CD14-positive monocyte (primary cell): ENCODE measurements at regions not wholly inside any gene's neighbourhood (a gene's known extent, or its start where the extent isn't known, plus 50 kb on each side); places are given as distances from the start of the nearest gene placed in this dataset.

Source experiments
- DNase-seq, 3 donors: peaks; one replicate each; pipeline ENCODE4 v3.0.0-alpha.2; 2011 to 2022
- H2AFZ ChIP-seq: 2 replicates; pipeline ENCODE4 v1.6.0; 2012; ENCODE audit warnings: mild to moderate bottlenecking, low read depth, low read length, inconsistent platforms; ENCODE audit not compliant: insufficient read depth, poor library complexity, severe bottlenecking
- H3K27ac ChIP-seq, 2 donors: 1 replicate in 1 of 2; 2 replicates in 1 of 2; pipeline ENCODE4 v1.5.1; 2012 to 2013; ENCODE audit warnings: low read length in 2 of 2, control low read depth in 1 of 2, inconsistent platforms in 1 of 2, low read depth in 1 of 2, mild to moderate bottlenecking in 1 of 2
- H3K27me3 ChIP-seq, 2 donors: one replicate each; pipeline versions ENCODE4 v1.6.0 to v1.6.1; 2011 to 2013; ENCODE audit warnings: low read length in 2 of 2; ENCODE audit not compliant: control insufficient read depth in 2 of 2, insufficient read depth in 2 of 2
- H3K36me3 ChIP-seq, 2 donors: replicated peaks in 1 of 2; 1 replicate in 1 of 2; 2 replicates in 1 of 2; pipeline versions ENCODE4 v1.5.1 to v1.6.1; 2012 to 2013; ENCODE audit warnings: low read length in 2 of 2, control low read depth in 1 of 2, inconsistent platforms in 1 of 2, mild to moderate bottlenecking in 1 of 2; ENCODE audit not compliant: insufficient read depth in 2 of 2, control insufficient read depth in 1 of 2
- H3K4me1 ChIP-seq, 2 donors: 1 replicate in 1 of 2; 2 replicates in 1 of 2; pipeline versions ENCODE4 v1.5.1 to v1.6.1; 2012 to 2013; ENCODE audit warnings: low read length in 2 of 2, control low read depth in 1 of 2, inconsistent platforms in 1 of 2, mild to moderate bottlenecking in 1 of 2, moderate library complexity in 1 of 2; ENCODE audit not compliant: insufficient read depth in 2 of 2, control insufficient read depth in 1 of 2
- H3K4me2 ChIP-seq: replicated peaks from 2 replicates; pipeline ENCODE3; 2012; ENCODE audit warnings: low read length, moderate library complexity, mild to moderate bottlenecking; ENCODE audit not compliant: poor library complexity, severe bottlenecking; ENCODE audit errors: extremely low read depth
- H3K4me3 ChIP-seq, 3 experiments: fragments of 200-600 bp in 1 of 3; sonication (generic) in 1 of 3; replicated peaks in 1 of 3; 1 replicate in 2 of 3; 2 replicates in 1 of 3; pipeline ENCODE4 v1.5.1; 2011 to 2013; ENCODE audit warnings: low read length in 3 of 3, mild to moderate bottlenecking in 3 of 3, control low read depth in 2 of 3, low read depth in 2 of 3, inconsistent platforms in 1 of 3, moderate library complexity in 1 of 3
- H3K79me2 ChIP-seq: 2 replicates; pipeline ENCODE4 v1.6.0; 2012; ENCODE audit warnings: mild to moderate bottlenecking, control low read depth, inconsistent platforms, low read length, moderate library complexity; ENCODE audit not compliant: insufficient read depth
- H3K9ac ChIP-seq: 2 replicates; pipeline ENCODE4 v1.6.0; 2017; ENCODE audit warnings: low read length, mild to moderate bottlenecking; ENCODE audit not compliant: insufficient read depth, poor library complexity, severe bottlenecking
- H3K9me3 ChIP-seq, 2 donors: replicated peaks in 1 of 2; 1 replicate in 1 of 2; 2 replicates in 1 of 2; pipeline versions ENCODE4 v1.5.1 to v1.6.1; 2012 to 2013; ENCODE audit warnings: low read length in 2 of 2, control low read depth in 1 of 2; ENCODE audit not compliant: control insufficient read depth in 1 of 2, insufficient read depth in 1 of 2
- H4K20me1 ChIP-seq: 2 replicates; pipeline ENCODE4 v1.6.0; 2012; ENCODE audit warnings: mild to moderate bottlenecking, low read length, control low read depth, moderate library complexity; ENCODE audit not compliant: insufficient read depth
- H3K27ac Mint-ChIP-seq, 7 donors: one replicate each; pipeline ENCODE4 v1.8.0; 2020; ENCODE audit warnings: mild to moderate bottlenecking in 7 of 7, mixed read lengths in 7 of 7, moderate library complexity in 6 of 7, inconsistent platforms in 2 of 7
- H3K27me3 Mint-ChIP-seq, 3 donors: one replicate each; pipeline ENCODE4 v1.8.0; 2021 to 2022; ENCODE audit warnings: low read depth in 3 of 3, mild to moderate bottlenecking in 3 of 3, mixed read lengths in 3 of 3, moderate library complexity in 3 of 3, inconsistent platforms in 1 of 3
- H3K36me3 Mint-ChIP-seq, 2 donors: one replicate each; pipeline ENCODE4 v1.8.0; 2020; ENCODE audit warnings: mixed read lengths in 2 of 2, inconsistent platforms in 1 of 2, mild to moderate bottlenecking in 1 of 2
- H3K4me1 Mint-ChIP-seq: one replicate; pipeline ENCODE4 v1.8.0; 2020; ENCODE audit warnings: mild to moderate bottlenecking, mixed read lengths
- H3K4me3 Mint-ChIP-seq, 2 donors: one replicate each; pipeline ENCODE4 v1.8.0; 2020; ENCODE audit warnings: mild to moderate bottlenecking in 2 of 2, mixed read lengths in 2 of 2, moderate library complexity in 1 of 2
- H3K9me3 Mint-ChIP-seq, 7 donors: one replicate each; pipeline ENCODE4 v1.8.0; 2020 to 2022; ENCODE audit warnings: mixed read lengths in 7 of 7, mild to moderate bottlenecking in 6 of 7, moderate library complexity in 6 of 7, inconsistent platforms in 2 of 7
- CTCF ChIP-seq: fragments of 200-600 bp; IDR thresholded peaks from one replicate; pipeline ENCODE4 v1.8.0; 2022; ENCODE audit warnings: antibody characterized with exemption, mild to moderate bottlenecking
- WGBS: methylation state at CpG from one replicate; pipeline ENCODE4 v1.1.5; 2013; ENCODE audit warnings: missing lambda C conversion rate; ENCODE audit not compliant: insufficient coverage; 5-methylcytosine and 5-hydroxymethylcytosine counted together
- intact Hi-C, 2 donors: fragments of 100-400 bp; cut with micrococcal nuclease; formaldehyde crosslinking; loops; one replicate each; pipeline versions ENCODE4 v1.15.0 to v1.15.1; 2023

DNA sequence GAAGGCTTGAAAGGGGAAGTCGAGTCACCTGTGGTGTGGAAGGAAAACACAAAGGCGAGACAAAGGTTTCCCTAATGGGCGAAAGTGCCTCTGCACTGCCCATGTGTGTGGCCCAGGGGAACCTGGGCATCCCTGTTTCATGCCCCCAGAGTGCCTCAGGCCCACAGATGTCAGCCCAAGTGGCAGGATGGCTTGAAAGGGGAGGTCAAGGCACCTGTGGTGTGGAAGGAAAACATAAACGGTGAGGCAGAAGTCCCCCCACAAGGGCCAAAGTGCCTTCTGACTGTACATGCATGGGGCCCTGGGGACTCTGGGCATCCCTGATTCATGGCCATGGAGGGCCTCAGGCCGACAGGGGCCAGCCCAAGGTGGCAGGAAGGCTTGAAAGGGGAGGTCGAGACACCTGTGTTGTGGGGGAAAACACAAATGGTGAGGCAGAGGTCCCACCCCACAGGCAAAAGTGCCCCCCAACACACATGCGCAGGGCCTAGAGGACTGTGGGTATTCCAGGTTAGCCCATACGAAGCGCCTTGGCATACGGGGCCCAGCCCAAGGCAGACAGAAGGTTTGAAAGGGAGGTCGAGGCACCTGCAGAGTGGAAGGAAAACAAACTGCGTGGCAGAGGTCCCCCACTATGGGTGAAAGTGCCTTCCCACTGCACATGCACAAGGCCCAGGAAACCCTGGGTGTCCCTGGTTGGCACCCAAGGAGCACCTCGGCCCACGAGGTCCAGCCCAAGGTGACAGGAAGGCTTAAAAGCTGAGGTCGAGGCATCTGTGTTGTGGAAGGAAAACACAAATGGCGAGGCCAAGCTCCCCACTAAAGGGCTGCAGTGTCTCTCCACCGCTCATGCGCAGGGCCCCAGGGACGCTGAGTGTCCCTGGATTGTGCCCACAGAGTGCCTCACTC is 382.3 kb downstream of the ALG10 start:
- Histone ChIP-seq H3K79me2 (no peaks in the 10 kb centered on the region), H3K9me3 (peaks cover 77 to 100% of the 10 kb centered on the region in 2 donors), H3K4me2 (no peak overlapping the region), H3K27ac (no peak overlapping the region), H3K36me3 (no peaks in the 10 kb centered on the region), H3K4me1 (no peaks in the 10 kb centered on the region), H3K9ac (no peak overlapping the region), H3K4me3 (no peak overlapping the region), H4K20me1 (no peaks in the 10 kb centered on the region), H2AFZ (no peak overlapping the region), H3K27me3 (no peaks in the 10 kb centered on the region)
- H3K4me3 Mint-ChIP-seq, result no peak overlapping the region
- 75% methylated on average over 15 of the region's 19 CpGs for WGBS
- peaks cover 0 to 2% (median 0%) of the 10 kb centered on the region in 3 donors for H3K27me3 Mint-ChIP-seq
- peaks cover 55 to 82% (median 74%) of the 10 kb centered on the region in 7 donors for H3K9me3 Mint-ChIP-seq
- peak in 1 of 3 donors; percentile 0 for DNase-seq
- H3K36me3 Mint-ChIP-seq, result no peaks in the 10 kb centered on the region
- no peak overlapping the region for H3K27ac Mint-ChIP-seq
- intact Hi-C loops, result no loop called here
- TF ChIP-seq CTCF, result no peak
- no peaks in the 10 kb centered on the region for H3K4me1 Mint-ChIP-seq

DNA sequence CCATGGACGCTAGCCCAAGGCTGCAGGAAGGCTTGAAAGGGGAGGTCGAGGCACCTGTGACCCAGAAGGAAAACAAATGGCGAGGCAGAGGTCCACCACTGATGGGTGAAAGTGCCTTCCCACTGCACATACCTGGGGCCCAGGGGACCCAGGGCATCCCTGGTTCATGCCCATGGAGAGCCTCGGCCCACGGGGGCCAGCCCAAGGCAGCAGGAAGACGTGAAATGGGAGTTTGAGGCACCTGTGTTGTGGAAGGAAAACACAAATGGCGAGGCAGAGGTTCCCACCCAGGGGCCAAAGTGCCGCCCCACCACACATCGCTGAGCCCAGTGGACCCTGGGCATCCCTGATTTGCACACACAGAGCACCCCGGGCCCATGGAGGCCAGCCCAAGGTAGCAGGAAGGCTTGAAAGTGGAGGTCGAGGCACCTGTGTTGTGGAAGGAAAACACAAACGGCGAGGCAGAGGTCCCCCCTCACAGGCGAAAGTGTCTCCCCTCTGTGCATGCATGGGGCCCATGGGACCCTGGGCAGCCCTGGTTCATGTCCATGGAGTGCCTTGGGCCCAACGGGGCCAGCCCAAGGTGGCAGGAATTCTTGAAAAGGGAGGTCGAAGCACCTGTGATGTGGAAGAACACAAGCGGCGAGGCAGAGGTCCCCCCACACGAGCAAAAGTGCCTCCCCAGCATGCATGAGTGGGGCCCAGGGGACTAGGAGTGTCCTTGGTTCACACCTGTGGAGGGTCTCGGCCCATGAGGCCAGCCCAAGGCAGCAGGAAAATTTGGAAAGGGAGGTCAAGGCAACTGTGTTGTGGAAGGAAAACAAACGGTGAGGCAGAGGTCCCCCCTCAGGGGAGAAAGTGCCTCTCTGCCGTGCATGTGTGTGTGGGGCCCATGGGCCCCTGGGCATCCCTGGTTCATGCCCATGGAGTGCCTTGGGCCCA is 383.3 kb downstream of the ALG10 start:
- Histone ChIP-seq H3K4me3 (peak overlapping the region in 1 of 3 experiments; percentile 23), H3K79me2 (no peaks in the 10 kb centered on the region), H4K20me1 (no peaks in the 10 kb centered on the region), H2AFZ (no peak overlapping the region), H3K9me3 (peaks cover 67 to 100% of the 10 kb centered on the region in 2 donors), H3K36me3 (no peaks in the 10 kb centered on the region), H3K27me3 (no peaks in the 10 kb centered on the region), H3K4me1 (no peaks in the 10 kb centered on the region), H3K4me2 (no peak overlapping the region), H3K9ac (no peak overlapping the region), H3K27ac (no peak overlapping the region)
- Mint-ChIP-seq H3K4me1 (no peaks in the 10 kb centered on the region), H3K4me3 (no peak overlapping the region), H3K27me3 (peaks cover 0 to 2% (median 0%) of the 10 kb centered on the region in 3 donors), H3K9me3 (peaks cover 47 to 76% (median 67%) of the 10 kb centered on the region in 7 donors), H3K36me3 (no peaks in the 10 kb centered on the region), H3K27ac (peak overlapping the region in 1 of 7 donors; percentile 25)
- TF ChIP-seq CTCF, result no peak
- intact Hi-C loops, result no loop called here
- 71% methylated on average over 15 of the region's 22 CpGs for WGBS
- DNase-seq, result peak in 1 of 3 donors; percentile 0
